ENCODE measurements at regions not wholly inside any gene's neighbourhood (a gene's known extent, or its start where the extent isn't known, plus 50 kb on each side); places are given as distances from the start of the nearest gene placed in this dataset.
"Not testable (repeated sequence)": the region's sequence is repeated elsewhere in the genome, so short reads cannot be mapped to it uniquely, and the experiment has no call there.

DNA sequence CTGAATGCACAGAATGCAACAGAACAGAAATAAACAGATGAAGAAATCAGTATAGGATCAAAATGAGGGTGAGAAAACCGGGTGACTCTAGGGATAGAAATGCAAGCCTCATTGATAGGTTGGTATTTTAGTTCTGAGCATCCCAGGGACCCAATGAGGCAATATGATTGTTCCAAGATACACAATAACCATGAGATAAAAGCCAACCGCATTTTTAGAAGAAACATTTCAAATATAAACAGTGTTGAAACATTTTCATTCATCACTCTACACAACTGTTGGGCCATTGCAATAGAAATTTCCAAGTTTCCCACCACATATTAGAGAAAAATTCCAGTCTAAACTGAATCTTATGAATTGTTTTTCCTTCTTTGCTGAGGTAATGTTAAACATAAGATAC lies 452.3 kb upstream of the PTGER4 start:
- ATAC-seq (ENCODE audit: insufficient read depth, low FRiP score) (no peak), DNase-seq (no peak)
- no peaks in the 10 kb centered on the region for H3K36me3 ChIP-seq (ENCODE audit: control insufficient read depth in 4 of 4, insufficient read depth in 4 of 4, low read length in 4 of 4)
- TF ChIP-seq, protein P1, sequence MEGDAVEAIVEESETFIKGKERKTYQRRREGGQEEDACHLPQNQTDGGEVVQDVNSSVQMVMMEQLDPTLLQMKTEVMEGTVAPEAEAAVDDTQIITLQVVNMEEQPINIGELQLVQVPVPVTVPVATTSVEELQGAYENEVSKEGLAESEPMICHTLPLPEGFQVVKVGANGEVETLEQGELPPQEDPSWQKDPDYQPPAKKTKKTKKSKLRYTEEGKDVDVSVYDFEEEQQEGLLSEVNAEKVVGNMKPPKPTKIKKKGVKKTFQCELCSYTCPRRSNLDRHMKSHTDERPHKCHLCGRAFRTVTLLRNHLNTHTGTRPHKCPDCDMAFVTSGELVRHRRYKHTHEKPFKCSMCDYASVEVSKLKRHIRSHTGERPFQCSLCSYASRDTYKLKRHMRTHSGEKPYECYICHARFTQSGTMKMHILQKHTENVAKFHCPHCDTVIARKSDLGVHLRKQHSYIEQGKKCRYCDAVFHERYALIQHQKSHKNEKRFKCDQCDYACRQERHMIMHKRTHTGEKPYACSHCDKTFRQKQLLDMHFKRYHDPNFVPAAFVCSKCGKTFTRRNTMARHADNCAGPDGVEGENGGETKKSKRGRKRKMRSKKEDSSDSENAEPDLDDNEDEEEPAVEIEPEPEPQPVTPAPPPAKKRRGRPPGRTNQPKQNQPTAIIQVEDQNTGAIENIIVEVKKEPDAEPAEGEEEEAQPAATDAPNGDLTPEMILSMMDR (IDR thresholded peaks at IDR 0.05; ENCODE audit: control extremely low read depth, extremely low read depth): no peak
- no peaks in the 10 kb centered on the region for H3K27me3 ChIP-seq (ENCODE audit: control insufficient read depth in 3 of 3, insufficient read depth in 3 of 3, low read length in 2 of 3)
- H3K4me1 ChIP-seq (ENCODE audit: control insufficient read depth in 5 of 5, insufficient read depth in 5 of 5, low read length in 5 of 5): peaks cover 0 to 10% (median 0%) of the 10 kb centered on the region in 5 donors
- WGBS, 2 donors: 77 to 82% methylated on average over 2 of the region's 2 CpGs
- no peak overlapping the region for H3K9ac ChIP-seq (ENCODE audit: insufficient read depth in 1 of 2, low read length in 2 of 2)
- no peaks in the 10 kb centered on the region for H3K9me3 ChIP-seq (ENCODE audit: control insufficient read depth in 4 of 4, insufficient read depth in 3 of 4, low read length in 3 of 4)
- H3K4me3 ChIP-seq: no peak overlapping the region
- no peak overlapping the region for H3K27ac ChIP-seq (ENCODE audit: low read depth in 1 of 2, low read length in 1 of 2)

DNA sequence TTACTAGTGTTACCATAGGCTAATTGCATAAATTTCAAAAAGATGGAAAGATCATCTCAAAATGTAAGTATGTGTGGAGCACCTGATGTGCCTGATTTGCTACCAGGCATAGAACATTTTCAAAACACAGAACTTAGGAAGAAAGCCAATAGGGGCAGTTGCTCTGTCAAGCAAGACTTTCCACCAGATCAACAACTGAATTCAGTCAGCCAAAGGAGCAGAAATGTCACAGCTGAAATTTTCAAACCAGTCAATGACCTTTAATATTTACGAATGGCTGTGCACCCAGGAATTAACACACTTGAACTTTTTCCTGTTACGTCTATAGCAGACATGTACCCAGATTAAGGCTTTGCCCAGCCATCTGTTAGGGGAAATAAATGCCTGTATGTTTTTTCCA lies 452.8 kb upstream of the PTGER4 start:
- TF ChIP-seq, protein P1 (IDR thresholded peaks at IDR 0.05; ENCODE audit: control extremely low read depth, extremely low read depth): no peak
- Histone ChIP-seq H3K9me3 (ENCODE audit: control insufficient read depth in 4 of 4, insufficient read depth in 3 of 4, low read length in 3 of 4) (no peaks in the 10 kb centered on the region), H3K4me3 (no peak overlapping the region), H3K4me1 (ENCODE audit: control insufficient read depth in 5 of 5, insufficient read depth in 5 of 5, low read length in 5 of 5) (peaks cover 0 to 10% (median 0%) of the 10 kb centered on the region in 5 donors), H3K27me3 (ENCODE audit: control insufficient read depth in 3 of 3, insufficient read depth in 3 of 3, low read length in 2 of 3) (no peaks in the 10 kb centered on the region), H3K9ac (ENCODE audit: insufficient read depth in 1 of 2, low read length in 2 of 2) (no peak overlapping the region), H3K36me3 (ENCODE audit: control insufficient read depth in 4 of 4, insufficient read depth in 4 of 4, low read length in 4 of 4) (no peaks in the 10 kb centered on the region), H3K27ac (ENCODE audit: low read depth in 1 of 2, low read length in 1 of 2) (no peak overlapping the region)
- ATAC-seq (ENCODE audit: insufficient read depth, low FRiP score) (no peak), DNase-seq (no peak)
- 75 to 83% methylated on average over 2 of the region's 2 CpGs for WGBS, 2 donors

DNA sequence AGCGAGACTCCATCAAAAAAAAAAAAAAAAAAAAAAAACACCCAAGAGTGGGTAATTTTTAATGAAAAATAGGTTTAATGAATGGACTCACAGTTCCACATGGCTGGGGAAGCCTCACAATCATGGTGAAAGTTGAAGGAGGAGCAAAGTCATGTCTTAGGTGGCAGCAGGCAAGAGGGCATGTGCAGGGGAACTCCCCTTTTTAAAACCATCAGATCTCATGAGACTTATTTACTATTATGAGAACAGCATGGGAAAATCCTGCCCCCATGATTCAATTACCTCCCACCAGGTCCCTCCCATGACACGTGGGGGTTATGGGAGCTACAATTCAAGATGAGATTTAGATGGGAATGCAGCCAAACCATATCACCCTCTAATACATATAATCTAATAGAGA lies 454.6 kb upstream of the PTGER4 start:
- 84% methylated on average over 2 of the region's 2 CpGs for WGBS, 2 donors

DNA sequence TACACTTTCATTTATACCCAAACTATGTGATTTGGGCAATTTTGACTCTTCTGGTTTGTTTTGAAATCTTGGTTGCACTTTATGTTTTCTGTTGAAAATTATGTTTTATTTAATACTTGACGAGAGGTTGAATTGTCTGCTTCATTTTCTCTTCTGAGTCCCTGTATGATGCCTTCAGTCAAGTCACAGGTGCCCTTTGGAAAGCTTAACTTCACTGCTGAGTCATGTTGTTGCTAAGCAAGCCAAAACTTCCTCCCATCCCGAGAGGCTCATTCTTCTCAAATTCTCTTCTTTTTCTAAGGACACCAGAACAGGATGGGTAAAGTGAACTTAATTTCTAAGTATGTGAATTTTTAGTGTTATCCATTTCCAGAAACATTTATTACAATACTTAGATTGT lies 455.3 kb upstream of the PTGER4 start:
- no peaks in the 10 kb centered on the region for H3K27me3 ChIP-seq (ENCODE audit: control insufficient read depth in 3 of 3, insufficient read depth in 3 of 3, low read length in 2 of 3)
- H3K9ac ChIP-seq (ENCODE audit: insufficient read depth in 1 of 2, low read length in 2 of 2): no peak overlapping the region
- TF ChIP-seq, protein P1 (IDR thresholded peaks at IDR 0.05; ENCODE audit: control extremely low read depth, extremely low read depth): no peak
- ATAC-seq (ENCODE audit: insufficient read depth, low FRiP score) (no peak), DNase-seq (no peak)
- no peak overlapping the region for H3K4me3 ChIP-seq
- no peak overlapping the region for H3K27ac ChIP-seq (ENCODE audit: low read depth in 1 of 2, low read length in 1 of 2)
- WGBS, 2 donors: 52 to 66% methylated on average over 2 of the region's 2 CpGs
- H3K9me3 ChIP-seq (ENCODE audit: control insufficient read depth in 4 of 4, insufficient read depth in 3 of 4, low read length in 3 of 4): no peaks in the 10 kb centered on the region
- peaks cover 0 to 4% (median 0%) of the 10 kb centered on the region in 5 donors for H3K4me1 ChIP-seq (ENCODE audit: control insufficient read depth in 5 of 5, insufficient read depth in 5 of 5, low read length in 5 of 5)
- no peaks in the 10 kb centered on the region for H3K36me3 ChIP-seq (ENCODE audit: control insufficient read depth in 4 of 4, insufficient read depth in 4 of 4, low read length in 4 of 4)

More for the DNA sequence above, 454.6 kb upstream of the PTGER4 start:
- not testable (repeated sequence) for H3K9ac ChIP-seq (ENCODE audit: insufficient read depth in 1 of 2, low read length in 2 of 2); H3K36me3 ChIP-seq (ENCODE audit: control insufficient read depth in 4 of 4, insufficient read depth in 4 of 4, low read length in 4 of 4); DNase-seq; H3K9me3 ChIP-seq (ENCODE audit: control insufficient read depth in 4 of 4, insufficient read depth in 3 of 4, low read length in 3 of 4); H3K4me1 ChIP-seq (ENCODE audit: control insufficient read depth in 5 of 5, insufficient read depth in 5 of 5, low read length in 5 of 5); ATAC-seq (ENCODE audit: insufficient read depth, low FRiP score); H3K27me3 ChIP-seq (ENCODE audit: control insufficient read depth in 3 of 3, insufficient read depth in 3 of 3, low read length in 2 of 3); H3K4me3 ChIP-seq; H3K27ac ChIP-seq (ENCODE audit: low read depth in 1 of 2, low read length in 1 of 2)
